ENCODE measurements at regions not wholly inside any gene's neighbourhood (a gene's known extent, or its start where the extent isn't known, plus 50 kb on each side); places are given as distances from the start of the nearest gene placed in this dataset.

DNA sequence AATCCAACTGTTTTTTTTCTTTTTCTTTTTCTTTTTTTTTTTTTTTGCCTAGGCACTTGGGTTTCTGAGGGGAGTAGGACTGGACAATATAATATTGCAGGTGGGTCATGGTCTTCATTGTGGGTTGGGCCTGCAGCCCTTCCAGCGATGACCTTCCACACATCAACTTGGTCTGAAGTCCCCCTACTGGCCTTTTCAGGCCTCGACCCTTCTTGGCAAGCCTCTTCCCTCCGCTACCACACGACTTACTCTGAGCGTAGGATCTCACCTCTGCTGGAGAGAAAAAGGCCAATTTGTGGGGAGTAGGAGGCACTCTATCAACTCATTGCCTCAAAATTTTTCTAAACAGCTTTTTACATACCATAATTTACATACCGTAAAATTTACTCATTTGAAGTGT, 51.1 kb upstream of the GRIK3 start:
- TF ChIP-seq ZFX (IDR thresholded peaks at IDR 0.05): no peak
- TF ChIP-seq, protein P1, sequence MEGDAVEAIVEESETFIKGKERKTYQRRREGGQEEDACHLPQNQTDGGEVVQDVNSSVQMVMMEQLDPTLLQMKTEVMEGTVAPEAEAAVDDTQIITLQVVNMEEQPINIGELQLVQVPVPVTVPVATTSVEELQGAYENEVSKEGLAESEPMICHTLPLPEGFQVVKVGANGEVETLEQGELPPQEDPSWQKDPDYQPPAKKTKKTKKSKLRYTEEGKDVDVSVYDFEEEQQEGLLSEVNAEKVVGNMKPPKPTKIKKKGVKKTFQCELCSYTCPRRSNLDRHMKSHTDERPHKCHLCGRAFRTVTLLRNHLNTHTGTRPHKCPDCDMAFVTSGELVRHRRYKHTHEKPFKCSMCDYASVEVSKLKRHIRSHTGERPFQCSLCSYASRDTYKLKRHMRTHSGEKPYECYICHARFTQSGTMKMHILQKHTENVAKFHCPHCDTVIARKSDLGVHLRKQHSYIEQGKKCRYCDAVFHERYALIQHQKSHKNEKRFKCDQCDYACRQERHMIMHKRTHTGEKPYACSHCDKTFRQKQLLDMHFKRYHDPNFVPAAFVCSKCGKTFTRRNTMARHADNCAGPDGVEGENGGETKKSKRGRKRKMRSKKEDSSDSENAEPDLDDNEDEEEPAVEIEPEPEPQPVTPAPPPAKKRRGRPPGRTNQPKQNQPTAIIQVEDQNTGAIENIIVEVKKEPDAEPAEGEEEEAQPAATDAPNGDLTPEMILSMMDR (conservative IDR thresholded peaks at IDR 0.05): no peak; the same call in 1 of the 2 replicates
- H3K27ac ChIP-seq: no peak overlapping the region

DNA sequence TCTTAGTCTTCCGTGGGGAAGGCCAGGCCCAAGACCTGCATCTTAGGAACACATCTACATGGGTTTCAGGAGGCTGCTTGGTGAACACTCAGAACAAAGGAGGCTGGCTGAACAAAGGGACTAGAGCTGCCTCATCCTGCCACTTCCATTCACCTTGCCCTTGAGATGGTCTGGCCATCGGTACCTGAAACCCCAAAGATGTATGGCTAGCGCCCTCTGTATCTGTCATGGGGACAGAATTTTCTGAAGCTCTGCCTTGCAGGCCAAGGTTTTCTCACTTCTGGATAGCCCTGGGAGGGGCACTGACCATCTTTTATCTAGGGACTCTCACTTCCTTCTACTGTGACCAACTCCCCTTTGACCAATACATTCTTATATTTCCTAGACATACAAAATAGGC, 55.4 kb upstream of the GRIK3 start:
- TF ChIP-seq, protein P1 (conservative IDR thresholded peaks at IDR 0.05): no peak
- no peak for TF ChIP-seq ZFX (IDR thresholded peaks at IDR 0.05)
- H3K27ac ChIP-seq: no peak overlapping the region

DNA sequence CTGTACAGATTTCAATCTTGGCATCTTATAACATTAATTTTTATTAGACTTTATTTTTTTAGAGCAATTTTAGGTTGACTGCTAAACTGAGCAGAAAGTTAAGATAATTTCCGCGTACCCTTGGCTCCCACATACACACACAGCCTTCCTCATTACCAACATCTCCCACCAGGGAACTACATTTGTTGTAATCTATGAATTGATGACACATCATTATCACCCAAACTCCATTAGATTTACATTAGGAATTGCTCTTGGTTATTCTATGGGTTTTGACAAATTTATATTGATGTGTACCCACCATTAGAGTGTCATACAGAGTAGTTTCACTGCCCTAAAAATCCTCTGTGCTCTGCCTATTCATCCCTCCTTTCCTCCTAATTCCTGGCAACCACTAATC, 56.4 kb upstream of the GRIK3 start:
- no peak for TF ChIP-seq ZFX (IDR thresholded peaks at IDR 0.05)
- TF ChIP-seq, protein P1 (conservative IDR thresholded peaks at IDR 0.05): no peak
- no peak overlapping the region for H3K27ac ChIP-seq

DNA sequence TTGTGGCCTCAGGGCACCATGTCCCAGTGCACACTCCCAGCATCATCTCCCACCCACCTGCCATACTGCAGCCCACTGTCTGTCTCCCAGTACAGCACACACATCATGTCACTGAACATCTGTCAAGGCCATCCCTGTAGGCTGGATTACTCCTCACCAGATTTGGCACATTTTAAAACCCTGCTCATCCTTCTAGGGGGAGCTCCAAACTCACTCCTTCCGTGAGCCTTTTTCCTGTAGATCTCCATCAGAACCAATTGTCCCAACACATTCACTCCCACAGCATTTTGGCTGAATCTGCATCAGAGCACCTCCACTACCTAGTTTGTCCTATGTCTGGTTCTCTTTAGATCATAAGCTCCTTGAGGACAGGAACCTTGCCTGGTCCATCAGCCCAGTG, 58.6 kb upstream of the GRIK3 start:
- TF ChIP-seq, protein P1 (conservative IDR thresholded peaks at IDR 0.05): no peak
- no peak for TF ChIP-seq ZFX (IDR thresholded peaks at IDR 0.05)
- no peak overlapping the region for H3K27ac ChIP-seq

DNA sequence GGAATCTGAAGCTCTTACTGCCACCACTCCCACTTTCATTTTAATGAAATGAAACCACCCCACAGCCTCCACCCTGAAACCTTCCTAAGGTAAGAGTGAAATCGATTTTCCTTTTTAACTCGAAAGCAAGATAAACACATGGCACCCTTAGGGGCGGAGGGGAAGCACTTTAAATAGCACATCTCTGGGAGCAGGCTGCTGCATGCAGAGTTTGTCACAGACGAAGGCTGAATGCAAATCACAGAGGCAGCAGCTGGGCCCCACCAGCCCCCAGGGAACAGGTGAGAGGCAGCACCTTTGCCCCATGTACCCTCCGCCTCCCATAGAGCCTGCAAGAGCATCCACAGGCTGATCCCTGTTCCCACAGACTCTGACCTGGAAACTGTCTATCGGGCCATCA, 60.0 kb upstream of the GRIK3 start:
- H3K27ac ChIP-seq: no peak overlapping the region
- TF ChIP-seq, protein P1 (conservative IDR thresholded peaks at IDR 0.05): no peak
- TF ChIP-seq ZFX (IDR thresholded peaks at IDR 0.05): no peak

DNA sequence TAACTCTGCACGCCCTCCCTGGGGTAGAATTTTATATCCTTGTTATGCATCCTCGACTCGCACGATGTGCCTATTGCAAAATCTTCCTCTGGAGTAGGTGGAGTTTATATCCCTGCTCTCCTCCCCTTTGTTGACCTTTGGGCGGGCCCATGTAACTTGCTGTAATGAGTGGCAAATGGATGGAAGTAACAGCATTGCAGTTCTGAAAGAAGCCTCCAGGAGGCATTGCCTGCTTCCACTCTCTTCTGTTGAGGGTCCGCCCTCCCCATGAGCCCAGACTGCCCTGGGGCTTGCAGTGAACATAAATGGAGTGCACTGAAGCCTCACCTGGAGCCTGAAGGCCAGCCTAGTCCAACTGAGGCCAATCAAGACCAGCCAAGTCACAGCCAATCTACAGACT, 62.2 kb upstream of the GRIK3 start:
- H3K27ac ChIP-seq: no peak overlapping the region
- no peak for TF ChIP-seq ZFX (IDR thresholded peaks at IDR 0.05)
- TF ChIP-seq, protein P1 (conservative IDR thresholded peaks at IDR 0.05): peak; percentile 52

DNA sequence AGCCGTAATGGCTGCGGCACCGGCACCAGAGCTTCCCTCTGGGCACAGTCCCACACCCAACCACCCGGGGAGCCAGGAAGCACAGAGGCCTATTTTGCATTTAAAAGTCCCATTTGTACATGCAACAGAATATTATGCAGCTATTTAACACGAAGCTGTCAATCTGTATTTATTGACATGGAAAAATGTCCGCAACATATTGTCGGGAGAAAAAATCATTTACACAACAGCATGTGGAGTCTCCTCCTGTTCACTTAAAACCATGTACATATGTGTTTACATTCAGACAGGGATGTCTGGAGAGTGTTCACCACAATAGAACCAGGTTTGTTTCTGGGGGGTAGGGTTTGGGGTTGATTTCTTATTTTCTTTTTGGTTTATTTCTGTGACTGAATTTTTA, 63.4 kb upstream of the GRIK3 start:
- no peak for TF ChIP-seq ZFX (IDR thresholded peaks at IDR 0.05)
- TF ChIP-seq, protein P1 (conservative IDR thresholded peaks at IDR 0.05): no peak
- H3K27ac ChIP-seq: no peak overlapping the region
